ENCODE measurements at regions not wholly inside any gene's neighbourhood (a gene's known extent, or its start where the extent isn't known, plus 50 kb on each side); places are given as distances from the start of the nearest gene placed in this dataset.

DNA sequence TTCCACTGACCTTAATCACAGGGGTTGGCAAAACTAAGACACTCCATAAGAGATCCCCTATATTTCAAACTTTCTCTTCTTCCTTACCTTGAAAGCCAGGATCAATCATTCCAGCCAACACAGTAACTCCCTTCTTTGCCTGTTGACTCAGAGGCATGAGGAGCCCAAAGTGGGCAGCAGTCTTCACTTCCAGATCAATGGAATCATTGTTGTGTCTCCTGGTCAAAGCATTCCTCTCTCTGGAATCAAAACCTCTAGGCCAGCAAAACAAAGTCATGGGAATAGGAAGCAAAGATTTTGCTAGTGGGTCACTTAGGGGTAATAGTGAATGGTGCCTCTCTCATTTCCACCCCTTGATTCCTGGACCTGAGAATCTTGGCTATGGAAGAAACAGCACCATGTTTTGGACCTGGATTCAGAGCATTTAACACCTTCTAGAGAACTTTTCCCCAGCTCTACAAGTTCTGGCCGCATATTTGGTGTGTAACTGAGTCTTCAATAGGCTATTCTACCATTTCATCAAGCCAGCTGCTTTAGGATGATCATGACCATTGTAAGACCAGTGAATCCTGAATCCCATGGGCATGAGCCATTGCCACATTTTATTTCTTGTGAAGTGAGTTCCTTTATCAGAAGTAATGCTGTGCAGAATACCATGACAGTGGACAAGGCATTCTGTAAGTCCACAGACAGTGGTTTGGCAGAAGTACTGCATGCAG lies 65.7 kb upstream of the SERPINE2 start:
- DNase-seq (ENCODE audit: low read depth): no peak
- no peak overlapping the region for H3K4me3 ChIP-seq (ENCODE audit: low read depth, low read length)
- no peak for TF ChIP-seq CTCF (IDR thresholded peaks at IDR 0.05; ENCODE audit: insufficient read depth, low read length)

- no peak for DNase-seq (ENCODE audit: low read depth)
- H3K4me3 ChIP-seq (ENCODE audit: low read depth, low read length): no peak overlapping the region
- TF ChIP-seq CTCF (IDR thresholded peaks at IDR 0.05; ENCODE audit: insufficient read depth, low read length): no peak
Measured at GRCh38 chr2:224103651-224104050, 64.6 kb upstream of the SERPINE2 start.

GRCh38 chr2:224102991-224103390 lies 63.9 kb upstream of the SERPINE2 start:
- H3K4me3 ChIP-seq (ENCODE audit: low read depth, low read length): no peak overlapping the region
- TF ChIP-seq CTCF (IDR thresholded peaks at IDR 0.05; ENCODE audit: insufficient read depth, low read length): no peak
- DNase-seq (ENCODE audit: low read depth): no peak

DNA sequence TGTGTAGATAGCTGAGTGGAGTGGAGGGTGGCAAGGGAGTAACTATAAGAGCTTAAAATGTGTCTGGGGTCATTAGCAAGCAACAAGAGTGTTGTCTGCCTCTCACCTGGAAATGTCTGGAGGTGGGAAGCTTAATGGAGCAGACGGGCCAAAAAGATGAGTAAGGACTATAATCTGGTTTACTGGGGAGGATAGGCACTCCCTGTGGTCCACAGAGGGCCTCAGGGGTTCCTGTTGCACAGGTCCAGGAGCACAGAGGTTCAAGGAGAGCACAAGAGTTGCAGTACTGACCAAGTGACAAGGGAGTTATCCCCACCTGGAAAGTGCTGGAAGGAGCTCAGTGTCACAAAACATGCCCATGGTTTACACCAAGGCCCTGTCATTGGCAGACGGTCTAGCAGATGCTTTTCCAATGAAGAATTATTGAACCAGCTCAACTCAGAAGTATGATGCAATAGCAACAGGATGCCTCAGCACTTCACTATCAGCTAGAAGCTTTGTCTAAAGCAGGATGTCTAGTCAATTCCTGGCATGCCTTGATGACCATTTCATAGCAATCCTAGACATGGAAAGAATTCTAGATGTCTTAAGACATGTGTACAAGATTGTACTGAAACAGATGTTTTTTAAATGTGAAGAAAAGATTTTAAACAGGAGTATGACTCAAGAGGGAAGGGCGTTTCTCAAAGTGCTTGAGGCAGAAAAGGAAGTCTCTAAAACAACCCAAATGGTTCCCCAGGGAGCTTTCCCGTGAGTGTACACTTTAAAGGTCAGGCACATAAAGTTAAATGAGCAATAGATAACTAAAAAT lies 62.9 kb upstream of the SERPINE2 start:
- no peak for TF ChIP-seq CTCF (IDR thresholded peaks at IDR 0.05; ENCODE audit: insufficient read depth, low read length)
- H3K4me3 ChIP-seq (ENCODE audit: low read depth, low read length): no peak overlapping the region
- peak; percentile 99 for DNase-seq (ENCODE audit: low read depth)

GRCh38 chr2:224099861-224100643 lies 61.0 kb upstream of the SERPINE2 start:
- no peak for TF ChIP-seq CTCF (IDR thresholded peaks at IDR 0.05; ENCODE audit: insufficient read depth, low read length)
- H3K4me3 ChIP-seq (ENCODE audit: low read depth, low read length): no peak overlapping the region
- peak; percentile 53 for DNase-seq (ENCODE audit: low read depth)

- TF ChIP-seq CTCF (IDR thresholded peaks at IDR 0.05; ENCODE audit: insufficient read depth, low read length): no peak
- DNase-seq (ENCODE audit: low read depth): peak; percentile 85
- H3K4me3 ChIP-seq (ENCODE audit: low read depth, low read length): no peak overlapping the region
Measured at GRCh38 chr2:224098481-224099230, 59.6 kb upstream of the SERPINE2 start.
